GM23338 (cell line): ENCODE measurements at regions not wholly inside any gene's neighbourhood (a gene's known extent, or its start where the extent isn't known, plus 50 kb on each side); places are given as distances from the start of the nearest gene placed in this dataset.

ENCODE experiments used
- ATAC-seq: fragments of 200-7000 bp; cut with Tn5 transposase; 3 replicates; pipeline ENCODE4 v1.9.1; 2020
- DNase-seq: peaks from one replicate; pipeline ENCODE4 v3.0.0-alpha.2; 2015; ENCODE audit warnings: low spot score
- H2AFZ ChIP-seq: fragments of 200-600 bp; sonication (generic); 2 replicates; pipeline ENCODE4 v1.8.0; 2016; ENCODE audit warnings: antibody characterized with exemption, mild to moderate bottlenecking, moderate library complexity
- H3F3A ChIP-seq: fragments of 200-600 bp; sonication (generic); replicated peaks from 2 replicates; pipeline ENCODE4 v1.8.0; 2017; ENCODE audit warnings: antibody characterized with exemption, mixed run types, low read depth
- H3K27ac ChIP-seq: fragments of 200-600 bp; sonication (generic); 2 replicates; pipeline ENCODE4 v1.6.1; 2016; ENCODE audit warnings: low read depth
- H3K27me3 ChIP-seq: fragments of 200-600 bp; sonication (generic); 2 replicates; pipeline ENCODE4 v1.8.0; 2016; ENCODE audit warnings: mild to moderate bottlenecking, mixed run types, moderate library complexity; ENCODE audit not compliant: insufficient read depth
- H3K36me3 ChIP-seq: fragments of 200-600 bp; sonication (generic); 2 replicates; pipeline ENCODE4 v1.8.0; 2016; ENCODE audit warnings: mild to moderate bottlenecking; ENCODE audit not compliant: insufficient read depth
- H3K4me1 ChIP-seq: fragments of 200-600 bp; sonication (generic); 2 replicates; pipeline ENCODE4 v1.8.0; 2016; ENCODE audit warnings: mild to moderate bottlenecking, moderate library complexity; ENCODE audit not compliant: insufficient read depth
- H3K4me2 ChIP-seq: fragments of 200-600 bp; sonication (generic); 2 replicates; pipeline ENCODE4 v1.7.1; 2017; ENCODE audit warnings: mixed run types
- H3K4me3 ChIP-seq: fragments of 200-600 bp; sonication (generic); 2 replicates; pipeline ENCODE4 v1.6.1; 2016; ENCODE audit warnings: mixed run types
- H3K79me2 ChIP-seq: fragments of 200-600 bp; sonication (generic); replicated peaks from 2 replicates; pipeline ENCODE4 v1.8.0; 2017; ENCODE audit warnings: mild to moderate bottlenecking; ENCODE audit not compliant: insufficient read depth
- H3K9me2 ChIP-seq: fragments of 200-600 bp; sonication (generic); 2 replicates; pipeline ENCODE4 v1.8.0; 2017; ENCODE audit not compliant: insufficient read depth
- H4K20me1 ChIP-seq: fragments of 200-600 bp; sonication (generic); replicated peaks from 2 replicates; pipeline ENCODE4 v1.8.0; 2017; ENCODE audit warnings: mild to moderate bottlenecking; ENCODE audit not compliant: insufficient read depth
- H3K27ac Mint-ChIP-seq: 2 replicates; pipeline ENCODE4 v1.8.0; 2020; ENCODE audit warnings: inconsistent platforms, mild to moderate bottlenecking, moderate library complexity, mixed read lengths
- H3K27me3 Mint-ChIP-seq: 3 replicates; pipeline ENCODE4 v1.8.0; 2022; ENCODE audit warnings: low read depth, mild to moderate bottlenecking, moderate library complexity, mixed read lengths, inconsistent platforms; ENCODE audit not compliant: insufficient read depth, poor library complexity
- H3K36me3 Mint-ChIP-seq: 3 replicates; pipeline ENCODE4 v1.8.0; 2021; ENCODE audit warnings: low read depth, mild to moderate bottlenecking, inconsistent platforms, moderate library complexity, mixed read lengths
- H3K4me1 Mint-ChIP-seq: 3 replicates; pipeline ENCODE4 v1.8.0; 2020; ENCODE audit warnings: mild to moderate bottlenecking, inconsistent platforms, mixed read lengths
- H3K4me3 Mint-ChIP-seq: 3 replicates; pipeline ENCODE4 v1.8.0; 2021; ENCODE audit warnings: moderate library complexity, mild to moderate bottlenecking, inconsistent platforms, mixed read lengths
- H3K9me3 Mint-ChIP-seq: 3 replicates; pipeline ENCODE4 v1.8.0; 2020; ENCODE audit warnings: moderate library complexity, mild to moderate bottlenecking, inconsistent platforms, mixed read lengths
- CREB1 ChIP-seq: fragments of 250-450 bp; sonication (Bioruptor Pico); IDR thresholded peaks from 2 replicates; pipeline ENCODE4 v1.5.0; 2020; ENCODE audit warnings: low read depth, mild to moderate bottlenecking, moderate library complexity
- EZH2 ChIP-seq: fragments of 200-600 bp; sonication (generic); IDR thresholded peaks from one replicate; pipeline ENCODE4 v1.8.0; 2017; ENCODE audit warnings: antibody characterized with exemption, mild to moderate bottlenecking, low read depth; ENCODE audit not compliant: unreplicated experiment
- EZH2phosphoT487 ChIP-seq: fragments of 200-600 bp; sonication (generic); IDR thresholded peaks from one replicate; pipeline ENCODE4 v1.8.1; 2018; ENCODE audit warnings: antibody characterized with exemption; ENCODE audit not compliant: unreplicated experiment
- JUNB ChIP-seq: IDR thresholded peaks from one replicate; pipeline ENCODE4 v1.6.1; 2016; ENCODE audit warnings: antibody characterized with exemption; ENCODE audit not compliant: unreplicated experiment
- NANOG ChIP-seq: IDR thresholded peaks from 2 replicates; pipeline ENCODE4 v1.6.1; 2016; ENCODE audit warnings: antibody characterized with exemption, borderline replicate concordance
- POLR2AphosphoS5 ChIP-seq: IDR thresholded peaks from 2 replicates; pipeline ENCODE4 v1.6.1; 2016; ENCODE audit warnings: antibody characterized with exemption, low read depth
- STAT1 ChIP-seq: IDR thresholded peaks from one replicate; pipeline ENCODE4 v1.6.1; 2016; ENCODE audit warnings: antibody characterized with exemption; ENCODE audit not compliant: unreplicated experiment
- ZNF114 ChIP-seq: fragments of 250-450 bp; sonication (Bioruptor Pico); IDR thresholded peaks from 2 replicates; pipeline ENCODE4 v1.5.0; 2020; ENCODE audit warnings: mild to moderate bottlenecking, moderate library complexity
- TF ChIP-seq, protein P1 (sequence below): fragments of 250-450 bp; sonication (Bioruptor Pico); IDR thresholded peaks from 2 replicates; pipeline ENCODE4 v1.5.0; 2020; ENCODE audit warnings: mild to moderate bottlenecking, moderate library complexity
- TF ChIP-seq, protein P2 (sequence below): IDR thresholded peaks from 2 replicates; pipeline ENCODE4 v1.6.1; 2016; ENCODE audit warnings: antibody characterized with exemption
- TF ChIP-seq, protein P3 (sequence below): IDR thresholded peaks from one replicate; pipeline ENCODE4 v1.6.1; 2018; ENCODE audit warnings: antibody characterized with exemption; ENCODE audit not compliant: unreplicated experiment
- TF ChIP-seq, protein P4 (sequence below), 2 experiments: fragments of 200-600 bp in 1 of 2; sonication (generic) in 1 of 2; conservative IDR thresholded peaks; 2 replicates each; pipeline versions ENCODE4 v1.5.1 to v1.6.1; 2016 to 2017; ENCODE audit warnings: antibody characterized with exemption in 2 of 2, low read depth in 2 of 2, mild to moderate bottlenecking in 2 of 2, moderate library complexity in 1 of 2

GRCh38 chr4:181951265-181951664 lies 291.9 kb upstream of the TENM3 start (continued):
- TF ChIP-seq, protein P1, sequence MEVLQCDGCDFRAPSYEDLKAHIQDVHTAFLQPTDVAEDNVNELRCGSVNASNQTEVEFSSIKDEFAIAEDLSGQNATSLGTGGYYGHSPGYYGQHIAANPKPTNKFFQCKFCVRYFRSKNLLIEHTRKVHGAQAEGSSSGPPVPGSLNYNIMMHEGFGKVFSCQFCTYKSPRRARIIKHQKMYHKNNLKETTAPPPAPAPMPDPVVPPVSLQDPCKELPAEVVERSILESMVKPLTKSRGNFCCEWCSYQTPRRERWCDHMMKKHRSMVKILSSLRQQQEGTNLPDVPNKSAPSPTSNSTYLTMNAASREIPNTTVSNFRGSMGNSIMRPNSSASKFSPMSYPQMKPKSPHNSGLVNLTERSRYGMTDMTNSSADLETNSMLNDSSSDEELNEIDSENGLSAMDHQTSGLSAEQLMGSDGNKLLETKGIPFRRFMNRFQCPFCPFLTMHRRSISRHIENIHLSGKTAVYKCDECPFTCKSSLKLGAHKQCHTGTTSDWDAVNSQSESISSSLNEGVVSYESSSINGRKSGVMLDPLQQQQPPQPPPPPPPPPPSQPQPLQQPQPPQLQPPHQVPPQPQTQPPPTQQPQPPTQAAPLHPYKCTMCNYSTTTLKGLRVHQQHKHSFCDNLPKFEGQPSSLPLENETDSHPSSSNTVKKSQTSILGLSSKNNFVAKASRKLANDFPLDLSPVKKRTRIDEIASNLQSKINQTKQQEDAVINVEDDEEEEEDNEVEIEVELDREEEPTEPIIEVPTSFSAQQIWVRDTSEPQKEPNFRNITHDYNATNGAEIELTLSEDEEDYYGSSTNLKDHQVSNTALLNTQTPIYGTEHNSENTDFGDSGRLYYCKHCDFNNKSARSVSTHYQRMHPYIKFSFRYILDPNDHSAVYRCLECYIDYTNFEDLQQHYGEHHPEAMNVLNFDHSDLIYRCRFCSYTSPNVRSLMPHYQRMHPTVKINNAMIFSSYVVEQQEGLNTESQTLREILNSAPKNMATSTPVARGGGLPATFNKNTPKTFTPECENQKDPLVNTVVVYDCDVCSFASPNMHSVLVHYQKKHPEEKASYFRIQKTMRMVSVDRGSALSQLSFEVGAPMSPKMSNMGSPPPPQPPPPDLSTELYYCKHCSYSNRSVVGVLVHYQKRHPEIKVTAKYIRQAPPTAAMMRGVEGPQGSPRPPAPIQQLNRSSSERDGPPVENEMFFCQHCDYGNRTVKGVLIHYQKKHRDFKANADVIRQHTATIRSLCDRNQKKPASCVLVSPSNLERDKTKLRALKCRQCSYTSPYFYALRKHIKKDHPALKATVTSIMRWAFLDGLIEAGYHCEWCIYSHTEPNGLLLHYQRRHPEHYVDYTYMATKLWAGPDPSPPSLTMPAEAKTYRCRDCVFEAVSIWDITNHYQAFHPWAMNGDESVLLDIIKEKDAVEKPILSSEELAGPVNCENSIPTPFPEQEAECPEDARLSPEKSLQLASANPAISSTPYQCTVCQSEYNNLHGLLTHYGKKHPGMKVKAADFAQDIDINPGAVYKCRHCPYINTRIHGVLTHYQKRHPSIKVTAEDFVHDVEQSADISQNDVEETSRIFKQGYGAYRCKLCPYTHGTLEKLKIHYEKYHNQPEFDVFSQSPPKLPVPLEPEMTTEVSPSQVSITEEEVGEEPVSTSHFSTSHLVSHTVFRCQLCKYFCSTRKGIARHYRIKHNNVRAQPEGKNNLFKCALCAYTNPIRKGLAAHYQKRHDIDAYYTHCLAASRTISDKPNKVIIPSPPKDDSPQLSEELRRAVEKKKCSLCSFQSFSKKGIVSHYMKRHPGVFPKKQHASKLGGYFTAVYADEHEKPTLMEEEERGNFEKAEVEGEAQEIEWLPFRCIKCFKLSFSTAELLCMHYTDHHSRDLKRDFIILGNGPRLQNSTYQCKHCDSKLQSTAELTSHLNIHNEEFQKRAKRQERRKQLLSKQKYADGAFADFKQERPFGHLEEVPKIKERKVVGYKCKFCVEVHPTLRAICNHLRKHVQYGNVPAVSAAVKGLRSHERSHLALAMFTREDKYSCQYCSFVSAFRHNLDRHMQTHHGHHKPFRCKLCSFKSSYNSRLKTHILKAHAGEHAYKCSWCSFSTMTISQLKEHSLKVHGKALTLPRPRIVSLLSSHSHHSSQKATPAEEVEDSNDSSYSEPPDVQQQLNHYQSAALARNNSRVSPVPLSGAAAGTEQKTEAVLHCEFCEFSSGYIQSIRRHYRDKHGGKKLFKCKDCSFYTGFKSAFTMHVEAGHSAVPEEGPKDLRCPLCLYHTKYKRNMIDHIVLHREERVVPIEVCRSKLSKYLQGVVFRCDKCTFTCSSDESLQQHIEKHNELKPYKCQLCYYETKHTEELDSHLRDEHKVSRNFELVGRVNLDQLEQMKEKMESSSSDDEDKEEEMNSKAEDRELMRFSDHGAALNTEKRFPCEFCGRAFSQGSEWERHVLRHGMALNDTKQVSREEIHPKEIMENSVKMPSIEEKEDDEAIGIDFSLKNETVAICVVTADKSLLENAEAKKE (CRISPR knock-in tag) = no peak
- no peak for TF ChIP-seq JUNB
- TF ChIP-seq CREB1 (CRISPR knock-in tag) = no peak
- TF ChIP-seq STAT1 = no peak
- no peak for TF ChIP-seq NANOG

GRCh38 chr4:181952478-181952877 lies 290.7 kb upstream of the TENM3 start:
- H3K9me2 ChIP-seq = peaks cover 7% of the 10 kb centered on the region
- H3K9me3 Mint-ChIP-seq = no peaks in the 10 kb centered on the region; the same call in 2 of the 3 replicates
- peaks cover 11% of the 10 kb centered on the region; the same call in 2 of the 3 replicates for H3K36me3 Mint-ChIP-seq
- H3K27ac Mint-ChIP-seq = 0 out of 2 replicates have a peak overlapping the region, but pooled peaks have one; percentile 36
- DNase-seq (no peak), ATAC-seq (no peak)
- H2AFZ ChIP-seq = 0 out of 2 replicates have a peak overlapping the region, but pooled peaks have one; percentile 23
- H3K27me3 Mint-ChIP-seq = peaks cover 5% of the 10 kb centered on the region
- no peaks in the 10 kb centered on the region for H3K36me3 ChIP-seq
- no peaks in the 10 kb centered on the region for H3F3A ChIP-seq
- H3K4me3 Mint-ChIP-seq = no peak overlapping the region
- H3K27ac ChIP-seq = no peak overlapping the region
- no peak overlapping the region for H3K4me2 ChIP-seq
- peaks cover 20% of the 10 kb centered on the region for H3K4me1 ChIP-seq
- H3K4me1 Mint-ChIP-seq = peaks cover 16% of the 10 kb centered on the region
- no peaks in the 10 kb centered on the region for H3K27me3 ChIP-seq
- no peaks in the 10 kb centered on the region for H4K20me1 ChIP-seq
- H3K4me3 ChIP-seq = no peak overlapping the region
- no peaks in the 10 kb centered on the region for H3K79me2 ChIP-seq
- TF ChIP-seq STAT1 (no peak), NANOG (no peak), JUNB (no peak), POLR2AphosphoS5 (no peak), EZH2 (no peak), EZH2phosphoT487 (no peak), ZNF114 (CRISPR knock-in tag) (no peak), CREB1 (CRISPR knock-in tag) (no peak)
- TF ChIP-seq, protein P2, sequence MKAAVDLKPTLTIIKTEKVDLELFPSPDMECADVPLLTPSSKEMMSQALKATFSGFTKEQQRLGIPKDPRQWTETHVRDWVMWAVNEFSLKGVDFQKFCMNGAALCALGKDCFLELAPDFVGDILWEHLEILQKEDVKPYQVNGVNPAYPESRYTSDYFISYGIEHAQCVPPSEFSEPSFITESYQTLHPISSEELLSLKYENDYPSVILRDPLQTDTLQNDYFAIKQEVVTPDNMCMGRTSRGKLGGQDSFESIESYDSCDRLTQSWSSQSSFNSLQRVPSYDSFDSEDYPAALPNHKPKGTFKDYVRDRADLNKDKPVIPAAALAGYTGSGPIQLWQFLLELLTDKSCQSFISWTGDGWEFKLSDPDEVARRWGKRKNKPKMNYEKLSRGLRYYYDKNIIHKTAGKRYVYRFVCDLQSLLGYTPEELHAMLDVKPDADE = no peak
- TF ChIP-seq, protein P3, sequence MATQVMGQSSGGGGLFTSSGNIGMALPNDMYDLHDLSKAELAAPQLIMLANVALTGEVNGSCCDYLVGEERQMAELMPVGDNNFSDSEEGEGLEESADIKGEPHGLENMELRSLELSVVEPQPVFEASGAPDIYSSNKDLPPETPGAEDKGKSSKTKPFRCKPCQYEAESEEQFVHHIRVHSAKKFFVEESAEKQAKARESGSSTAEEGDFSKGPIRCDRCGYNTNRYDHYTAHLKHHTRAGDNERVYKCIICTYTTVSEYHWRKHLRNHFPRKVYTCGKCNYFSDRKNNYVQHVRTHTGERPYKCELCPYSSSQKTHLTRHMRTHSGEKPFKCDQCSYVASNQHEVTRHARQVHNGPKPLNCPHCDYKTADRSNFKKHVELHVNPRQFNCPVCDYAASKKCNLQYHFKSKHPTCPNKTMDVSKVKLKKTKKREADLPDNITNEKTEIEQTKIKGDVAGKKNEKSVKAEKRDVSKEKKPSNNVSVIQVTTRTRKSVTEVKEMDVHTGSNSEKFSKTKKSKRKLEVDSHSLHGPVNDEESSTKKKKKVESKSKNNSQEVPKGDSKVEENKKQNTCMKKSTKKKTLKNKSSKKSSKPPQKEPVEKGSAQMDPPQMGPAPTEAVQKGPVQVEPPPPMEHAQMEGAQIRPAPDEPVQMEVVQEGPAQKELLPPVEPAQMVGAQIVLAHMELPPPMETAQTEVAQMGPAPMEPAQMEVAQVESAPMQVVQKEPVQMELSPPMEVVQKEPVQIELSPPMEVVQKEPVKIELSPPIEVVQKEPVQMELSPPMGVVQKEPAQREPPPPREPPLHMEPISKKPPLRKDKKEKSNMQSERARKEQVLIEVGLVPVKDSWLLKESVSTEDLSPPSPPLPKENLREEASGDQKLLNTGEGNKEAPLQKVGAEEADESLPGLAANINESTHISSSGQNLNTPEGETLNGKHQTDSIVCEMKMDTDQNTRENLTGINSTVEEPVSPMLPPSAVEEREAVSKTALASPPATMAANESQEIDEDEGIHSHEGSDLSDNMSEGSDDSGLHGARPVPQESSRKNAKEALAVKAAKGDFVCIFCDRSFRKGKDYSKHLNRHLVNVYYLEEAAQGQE = no peak
- TF ChIP-seq, protein P4, sequence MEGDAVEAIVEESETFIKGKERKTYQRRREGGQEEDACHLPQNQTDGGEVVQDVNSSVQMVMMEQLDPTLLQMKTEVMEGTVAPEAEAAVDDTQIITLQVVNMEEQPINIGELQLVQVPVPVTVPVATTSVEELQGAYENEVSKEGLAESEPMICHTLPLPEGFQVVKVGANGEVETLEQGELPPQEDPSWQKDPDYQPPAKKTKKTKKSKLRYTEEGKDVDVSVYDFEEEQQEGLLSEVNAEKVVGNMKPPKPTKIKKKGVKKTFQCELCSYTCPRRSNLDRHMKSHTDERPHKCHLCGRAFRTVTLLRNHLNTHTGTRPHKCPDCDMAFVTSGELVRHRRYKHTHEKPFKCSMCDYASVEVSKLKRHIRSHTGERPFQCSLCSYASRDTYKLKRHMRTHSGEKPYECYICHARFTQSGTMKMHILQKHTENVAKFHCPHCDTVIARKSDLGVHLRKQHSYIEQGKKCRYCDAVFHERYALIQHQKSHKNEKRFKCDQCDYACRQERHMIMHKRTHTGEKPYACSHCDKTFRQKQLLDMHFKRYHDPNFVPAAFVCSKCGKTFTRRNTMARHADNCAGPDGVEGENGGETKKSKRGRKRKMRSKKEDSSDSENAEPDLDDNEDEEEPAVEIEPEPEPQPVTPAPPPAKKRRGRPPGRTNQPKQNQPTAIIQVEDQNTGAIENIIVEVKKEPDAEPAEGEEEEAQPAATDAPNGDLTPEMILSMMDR (conservative IDR thresholded peaks at IDR 0.05; ENCODE audit: low read depth in 2 of 2) = no peak
